ENCODE measurements at regions not wholly inside any gene's neighbourhood (a gene's known extent, or its start where the extent isn't known, plus 50 kb on each side); places are given as distances from the start of the nearest gene placed in this dataset.
A peak's percentile ranks its signal among the peaks of the same experiment; 100 is the strongest.
"Not testable (repeated sequence)": the region's sequence is repeated elsewhere in the genome, so short reads cannot be mapped to it uniquely, and the experiment has no call there.

GRCh38 chr12:114815026-114815795 is 131.2 kb upstream of the TBX3 start:
- Histone ChIP-seq H3K36me3 (ENCODE audit: insufficient read depth, low read length) (no peaks in the 10 kb centered on the region), H3K9me3 (ENCODE audit: control insufficient read depth, insufficient read depth, low read length) (no peaks in the 10 kb centered on the region), H3K9ac (ENCODE audit: low read depth, low read length) (no peak overlapping the region), H3K4me1 (ENCODE audit: insufficient read depth, low read length) (peaks cover 4% of the 10 kb centered on the region; the same call in 1 of the 2 replicates)

- peak overlapping the region; percentile 14; the same call in 1 of the 2 replicates for H3K9ac ChIP-seq (ENCODE audit: low read depth, low read length)
- H3K4me1 ChIP-seq (ENCODE audit: insufficient read depth, low read length), result peaks cover 4% of the 10 kb centered on the region; the same call in 1 of the 2 replicates
- H3K36me3 ChIP-seq (ENCODE audit: insufficient read depth, low read length), result no peaks in the 10 kb centered on the region
- H3K9me3 ChIP-seq (ENCODE audit: control insufficient read depth, insufficient read depth, low read length), result no peaks in the 10 kb centered on the region
Measured at GRCh38 chr12:114812858-114813761, 129.1 kb upstream of the TBX3 start.

GRCh38 chr12:114812384-114812783 is 128.4 kb upstream of the TBX3 start:
- H3K9me3 ChIP-seq (ENCODE audit: control insufficient read depth, insufficient read depth, low read length), result no peaks in the 10 kb centered on the region
- H3K9ac ChIP-seq (ENCODE audit: low read depth, low read length), result no peak overlapping the region
- peaks cover 4% of the 10 kb centered on the region; the same call in 1 of the 2 replicates for H3K4me1 ChIP-seq (ENCODE audit: insufficient read depth, low read length)
- H3K36me3 ChIP-seq (ENCODE audit: insufficient read depth, low read length), result no peaks in the 10 kb centered on the region

GRCh38 chr12:114809097-114809496 is 125.1 kb upstream of the TBX3 start:
- H3K4me1 ChIP-seq (ENCODE audit: insufficient read depth, low read length), result peaks cover 4% of the 10 kb centered on the region; the same call in 1 of the 2 replicates
- H3K9ac ChIP-seq (ENCODE audit: low read depth, low read length), result no peak overlapping the region
- H3K36me3 ChIP-seq (ENCODE audit: insufficient read depth, low read length), result no peaks in the 10 kb centered on the region
- H3K9me3 ChIP-seq (ENCODE audit: control insufficient read depth, insufficient read depth, low read length), result no peaks in the 10 kb centered on the region

GRCh38 chr12:114801381-114801780 is 117.4 kb upstream of the TBX3 start:
- H3K36me3 ChIP-seq (ENCODE audit: insufficient read depth, low read length); H3K9me3 ChIP-seq (ENCODE audit: control insufficient read depth, insufficient read depth, low read length); H3K4me1 ChIP-seq (ENCODE audit: insufficient read depth, low read length); H3K9ac ChIP-seq (ENCODE audit: low read depth, low read length): not testable (repeated sequence)

- not testable (repeated sequence) for H3K9ac ChIP-seq (ENCODE audit: low read depth, low read length); H3K36me3 ChIP-seq (ENCODE audit: insufficient read depth, low read length); H3K4me1 ChIP-seq (ENCODE audit: insufficient read depth, low read length); H3K9me3 ChIP-seq (ENCODE audit: control insufficient read depth, insufficient read depth, low read length)
Measured at GRCh38 chr12:114800566-114800965, 116.6 kb upstream of the TBX3 start.

GRCh38 chr12:114799574-114800487 is 115.9 kb upstream of the TBX3 start:
- Histone ChIP-seq H3K36me3 (ENCODE audit: insufficient read depth, low read length) (no peaks in the 10 kb centered on the region), H3K9me3 (ENCODE audit: control insufficient read depth, insufficient read depth, low read length) (no peaks in the 10 kb centered on the region), H3K9ac (ENCODE audit: low read depth, low read length) (no peak overlapping the region), H3K4me1 (ENCODE audit: insufficient read depth, low read length) (no peaks in the 10 kb centered on the region)

GRCh38 chr12:114794049-114794558 is 110.1 kb upstream of the TBX3 start:
- Histone ChIP-seq H3K4me1 (ENCODE audit: insufficient read depth, low read length) (peaks cover 6% of the 10 kb centered on the region; the same call in 1 of the 2 replicates), H3K36me3 (ENCODE audit: insufficient read depth, low read length) (no peaks in the 10 kb centered on the region), H3K9ac (ENCODE audit: low read depth, low read length) (no peak overlapping the region), H3K9me3 (ENCODE audit: control insufficient read depth, insufficient read depth, low read length) (no peaks in the 10 kb centered on the region)

GRCh38 chr12:114790276-114790675 is 106.3 kb upstream of the TBX3 start:
- Histone ChIP-seq H3K36me3 (ENCODE audit: insufficient read depth, low read length) (no peaks in the 10 kb centered on the region), H3K4me1 (ENCODE audit: insufficient read depth, low read length) (peaks cover 6% of the 10 kb centered on the region; the same call in 1 of the 2 replicates), H3K9me3 (ENCODE audit: control insufficient read depth, insufficient read depth, low read length) (no peaks in the 10 kb centered on the region), H3K9ac (ENCODE audit: low read depth, low read length) (no peak overlapping the region)

- no peaks in the 10 kb centered on the region for H3K36me3 ChIP-seq (ENCODE audit: insufficient read depth, low read length)
- H3K9me3 ChIP-seq (ENCODE audit: control insufficient read depth, insufficient read depth, low read length), result no peaks in the 10 kb centered on the region
- H3K9ac ChIP-seq (ENCODE audit: low read depth, low read length), result no peak overlapping the region
- peaks cover 6% of the 10 kb centered on the region; the same call in 1 of the 2 replicates for H3K4me1 ChIP-seq (ENCODE audit: insufficient read depth, low read length)
Measured at GRCh38 chr12:114789821-114790220, 105.8 kb upstream of the TBX3 start.

- H3K9me3 ChIP-seq (ENCODE audit: control insufficient read depth, insufficient read depth, low read length), result no peaks in the 10 kb centered on the region
- no peak overlapping the region for H3K9ac ChIP-seq (ENCODE audit: low read depth, low read length)
- peaks cover 6% of the 10 kb centered on the region; the same call in 1 of the 2 replicates for H3K4me1 ChIP-seq (ENCODE audit: insufficient read depth, low read length)
- H3K36me3 ChIP-seq (ENCODE audit: insufficient read depth, low read length), result no peaks in the 10 kb centered on the region
Measured at GRCh38 chr12:114789276-114789675, 105.3 kb upstream of the TBX3 start.

- H3K36me3 ChIP-seq (ENCODE audit: insufficient read depth, low read length), result no peaks in the 10 kb centered on the region
- no peaks in the 10 kb centered on the region for H3K9me3 ChIP-seq (ENCODE audit: control insufficient read depth, insufficient read depth, low read length)
- no peaks in the 10 kb centered on the region; the same call in 1 of the 2 replicates for H3K4me1 ChIP-seq (ENCODE audit: insufficient read depth, low read length)
- H3K9ac ChIP-seq (ENCODE audit: low read depth, low read length), result no peak overlapping the region
Measured at GRCh38 chr12:114784526-114784925, 100.6 kb upstream of the TBX3 start.

GRCh38 chr12:114783089-114783618 is 99.2 kb upstream of the TBX3 start:
- no peaks in the 10 kb centered on the region; the same call in 1 of the 2 replicates for H3K4me1 ChIP-seq (ENCODE audit: insufficient read depth, low read length)
- H3K9me3 ChIP-seq (ENCODE audit: control insufficient read depth, insufficient read depth, low read length), result no peaks in the 10 kb centered on the region
- H3K36me3 ChIP-seq (ENCODE audit: insufficient read depth, low read length), result no peaks in the 10 kb centered on the region
- no peak overlapping the region for H3K9ac ChIP-seq (ENCODE audit: low read depth, low read length)

Measured in ES-I3 (cell line).